Lower leg skin (tissue), 4 donors: ENCODE measurements at regions not wholly inside any gene's neighbourhood (a gene's known extent, or its start where the extent isn't known, plus 50 kb on each side); places are given as distances from the start of the nearest gene placed in this dataset.
A peak's percentile ranks its signal among the peaks of the same experiment; 100 is the strongest.

Experiments
- DNase-seq, 2 donors: peaks; one replicate each; pipeline ENCODE4 v3.0.0-alpha.2; 2019; ENCODE audit warnings: low spot score in 2 of 2
- H3K4me3 ChIP-seq: fragments of 200-600 bp; sonication (generic); 2 replicates; pipeline ENCODE4 v1.5.1; 2017; ENCODE audit warnings: mild to moderate bottlenecking, low read depth; ENCODE audit not compliant: poor library complexity, severe bottlenecking
- POLR2A ChIP-seq, 2 donors: fragments of 450-650 bp; IDR thresholded peaks; one replicate each; pipeline ENCODE4 v1.6.1; 2016 to 2017; ENCODE audit warnings: antibody characterized with exemption in 2 of 2, mild to moderate bottlenecking in 1 of 2, moderate library complexity in 1 of 2
- WGBS, 2 donors: methylation state at CpG; one replicate each; pipeline ENCODE4 v1.1.5; 2018; 5-methylcytosine and 5-hydroxymethylcytosine counted together
- intact Hi-C: fragments of 100-400 bp; cut with DNase I; formaldehyde crosslinking; loops from one replicate; pipeline ENCODE4 v1.15.0; 2023; ENCODE audit warnings: low total_unique reads
- TF ChIP-seq, protein P1 (sequence below), 3 donors: fragments of 450-650 bp; IDR thresholded peaks; one replicate each; pipeline ENCODE4 v1.5.1; 2016; ENCODE audit warnings: antibody characterized with exemption in 3 of 3, mild to moderate bottlenecking in 3 of 3, moderate library complexity in 2 of 3

DNA sequence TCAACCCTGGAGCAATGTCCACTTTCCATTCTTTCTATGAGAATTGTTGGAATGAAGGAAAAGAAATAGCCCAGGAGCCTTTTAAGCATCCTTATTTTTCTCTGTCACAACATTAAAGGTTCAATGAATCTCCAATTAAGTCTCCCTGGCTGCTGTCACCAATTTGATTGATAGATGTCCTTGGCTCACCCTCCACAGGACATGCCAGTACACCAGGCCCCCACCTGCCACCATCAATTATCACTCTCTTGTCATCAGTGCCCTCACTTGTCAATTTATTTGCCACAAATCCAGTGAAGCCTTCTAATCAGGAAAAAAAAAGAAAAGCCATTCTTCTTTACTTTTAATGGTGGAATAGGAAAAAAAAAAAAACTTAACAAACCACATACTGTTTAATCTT lies 453.6 kb downstream of the CENPC start:
- no peak for TF ChIP-seq POLR2A (IDR thresholded peaks at IDR 0.05)
- TF ChIP-seq, protein P1, sequence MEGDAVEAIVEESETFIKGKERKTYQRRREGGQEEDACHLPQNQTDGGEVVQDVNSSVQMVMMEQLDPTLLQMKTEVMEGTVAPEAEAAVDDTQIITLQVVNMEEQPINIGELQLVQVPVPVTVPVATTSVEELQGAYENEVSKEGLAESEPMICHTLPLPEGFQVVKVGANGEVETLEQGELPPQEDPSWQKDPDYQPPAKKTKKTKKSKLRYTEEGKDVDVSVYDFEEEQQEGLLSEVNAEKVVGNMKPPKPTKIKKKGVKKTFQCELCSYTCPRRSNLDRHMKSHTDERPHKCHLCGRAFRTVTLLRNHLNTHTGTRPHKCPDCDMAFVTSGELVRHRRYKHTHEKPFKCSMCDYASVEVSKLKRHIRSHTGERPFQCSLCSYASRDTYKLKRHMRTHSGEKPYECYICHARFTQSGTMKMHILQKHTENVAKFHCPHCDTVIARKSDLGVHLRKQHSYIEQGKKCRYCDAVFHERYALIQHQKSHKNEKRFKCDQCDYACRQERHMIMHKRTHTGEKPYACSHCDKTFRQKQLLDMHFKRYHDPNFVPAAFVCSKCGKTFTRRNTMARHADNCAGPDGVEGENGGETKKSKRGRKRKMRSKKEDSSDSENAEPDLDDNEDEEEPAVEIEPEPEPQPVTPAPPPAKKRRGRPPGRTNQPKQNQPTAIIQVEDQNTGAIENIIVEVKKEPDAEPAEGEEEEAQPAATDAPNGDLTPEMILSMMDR (IDR thresholded peaks at IDR 0.05), result no peak

DNA sequence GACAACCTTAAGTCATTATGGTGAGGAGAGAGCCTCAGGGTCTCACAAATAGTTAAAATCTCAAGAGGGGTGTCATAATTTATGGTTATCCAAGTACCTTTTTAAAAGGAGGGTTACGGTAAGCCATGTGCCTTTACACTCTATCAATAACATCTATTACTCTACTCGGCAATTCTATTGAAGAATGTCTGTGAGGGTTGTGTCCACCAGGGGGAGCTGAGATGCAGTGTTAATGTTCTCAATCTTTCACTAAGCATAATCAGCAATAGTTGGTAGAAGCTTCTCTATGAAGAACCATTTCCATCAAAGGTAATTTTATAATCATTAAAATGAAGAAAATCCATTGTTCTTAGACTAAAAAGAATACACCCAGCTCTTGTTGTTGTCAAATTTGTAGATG lies 457.4 kb downstream of the CENPC start:
- DNase-seq, result peak; percentile 49 to 85
- 61 to 64% methylated on average over 2 of the region's 2 CpGs for WGBS, 2 donors
- H3K4me3 ChIP-seq, result no peak overlapping the region
- no peak for TF ChIP-seq POLR2A (IDR thresholded peaks at IDR 0.05)
- TF ChIP-seq, protein P1 (IDR thresholded peaks at IDR 0.05), result no peak
- intact Hi-C loops, result no loop called here

More for the DNA sequence above, 453.6 kb downstream of the CENPC start:
- no peak overlapping the region for H3K4me3 ChIP-seq
- DNase-seq, result no peak
- intact Hi-C loops, result no loop called here

DNA sequence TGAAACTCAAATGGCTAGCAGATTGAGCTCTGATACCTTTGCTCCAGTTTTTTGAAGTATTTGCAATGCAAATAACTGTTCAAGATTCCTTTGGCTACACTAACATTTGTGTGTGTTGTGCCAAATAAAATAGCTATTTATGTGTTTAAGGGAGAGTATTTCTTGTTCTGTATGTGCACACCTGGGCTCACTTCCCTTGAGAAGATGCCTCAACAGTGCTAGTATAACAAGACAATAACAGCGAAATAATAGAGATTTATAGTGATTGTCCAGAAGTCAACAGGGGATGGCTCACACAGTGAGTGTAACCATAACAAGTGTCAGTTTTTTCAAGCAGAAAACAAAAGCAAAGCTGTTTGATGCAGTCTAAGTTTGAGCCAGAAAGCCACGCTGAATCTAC lies 460.5 kb downstream of the CENPC start:
- WGBS, 2 donors, result 58 to 59% methylated on average over 2 of the region's 2 CpGs
- TF ChIP-seq, protein P1 (IDR thresholded peaks at IDR 0.05), result no peak
- no peak for TF ChIP-seq POLR2A (IDR thresholded peaks at IDR 0.05)
- H3K4me3 ChIP-seq, result no peak overlapping the region
- intact Hi-C loops, result no loop called here
- no peak for DNase-seq

DNA sequence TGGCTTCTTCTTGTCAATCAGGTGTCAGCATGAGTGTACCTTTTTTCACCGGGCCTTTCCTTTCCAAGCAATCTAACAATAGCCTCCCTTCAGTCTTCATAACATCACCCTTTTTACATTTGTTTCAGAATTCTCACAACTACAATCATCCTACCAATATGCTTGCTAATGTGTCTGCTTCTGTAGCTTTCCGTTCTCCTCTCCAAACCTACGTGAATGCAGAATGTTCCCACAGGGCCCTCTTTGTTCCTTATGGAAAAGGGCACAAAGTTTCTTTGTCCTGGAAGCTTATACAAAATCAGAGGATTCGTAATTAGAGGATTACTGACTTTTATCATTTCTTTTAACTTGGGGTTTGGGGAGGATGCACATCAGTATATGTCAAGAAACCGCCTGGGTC lies 461.8 kb downstream of the CENPC start:
- no peak overlapping the region for H3K4me3 ChIP-seq
- TF ChIP-seq POLR2A (IDR thresholded peaks at IDR 0.05), result no peak
- TF ChIP-seq, protein P1 (IDR thresholded peaks at IDR 0.05), result no peak
- DNase-seq, result no peak
- intact Hi-C loops, result no loop called here
- 77% methylated on average over 5 of the region's 5 CpGs for WGBS, 2 donors

DNA sequence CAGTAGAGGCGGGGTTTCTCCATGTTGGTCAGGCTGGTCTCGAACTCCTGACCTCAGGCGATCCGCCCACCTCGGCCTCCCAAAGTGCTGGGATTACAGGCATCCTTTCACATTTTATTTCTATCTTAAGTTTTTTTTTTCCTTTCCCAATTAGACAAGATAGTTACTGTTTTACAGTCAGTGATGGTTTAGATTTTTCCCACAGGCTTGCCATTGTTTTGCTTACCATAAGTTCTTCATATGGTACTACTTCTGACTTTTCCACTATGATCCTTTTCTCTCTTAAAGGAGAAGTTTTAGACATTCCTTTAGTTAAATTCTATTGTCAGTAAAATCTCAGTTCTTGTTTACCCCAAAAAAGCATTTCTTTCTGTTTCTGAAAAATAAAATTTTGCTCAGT lies 462.6 kb downstream of the CENPC start:
- intact Hi-C loops, result no loop called here
- DNase-seq, result no peak
- TF ChIP-seq, protein P1 (IDR thresholded peaks at IDR 0.05), result no peak
- no peak for TF ChIP-seq POLR2A (IDR thresholded peaks at IDR 0.05)
- 93 to 96% methylated on average over 5 of the region's 5 CpGs for WGBS, 2 donors
- H3K4me3 ChIP-seq, result no peak overlapping the region

DNA sequence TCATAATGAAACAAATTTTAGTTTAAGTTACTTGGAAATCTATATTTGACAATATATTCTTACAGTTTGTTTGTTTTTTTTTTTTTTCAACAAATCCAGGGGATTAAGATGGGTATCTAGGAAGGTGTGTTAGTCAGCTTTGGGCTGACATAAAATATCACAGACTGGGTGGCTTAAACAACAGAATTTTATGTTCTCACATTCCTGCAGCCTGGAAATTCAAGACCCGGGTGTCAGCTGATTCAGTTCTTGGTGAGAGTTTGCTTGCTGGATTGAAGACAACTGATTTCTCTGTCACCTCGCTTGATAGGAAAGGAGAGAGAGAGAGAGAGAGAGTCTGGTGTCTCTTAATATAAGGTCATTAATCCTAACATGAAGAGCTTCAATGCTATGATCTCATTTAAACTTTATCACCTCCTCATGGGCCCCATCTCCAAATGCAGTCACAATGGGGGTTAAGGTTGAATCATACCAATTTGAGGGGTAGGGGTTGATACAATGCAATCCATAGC lies 465.2 kb downstream of the CENPC start:
- intact Hi-C loops, result no loop called here

More for the DNA sequence above, 465.2 kb downstream of the CENPC start:
- WGBS, 2 donors, result 73 to 86% methylated on average over 2 of the region's 2 CpGs
- TF ChIP-seq POLR2A (IDR thresholded peaks at IDR 0.05), result no peak
- TF ChIP-seq, protein P1 (IDR thresholded peaks at IDR 0.05), result no peak
- no peak overlapping the region for H3K4me3 ChIP-seq
- DNase-seq, result no peak
